SK-N-SH (cell line): ENCODE measurements at regions not wholly inside any gene's neighbourhood (a gene's known extent, or its start where the extent isn't known, plus 50 kb on each side); places are given as distances from the start of the nearest gene placed in this dataset.
"Not testable (repeated sequence)": the region's sequence is repeated elsewhere in the genome, so short reads cannot be mapped to it uniquely, and the experiment has no call there.

Experiments
- EP300 ChIP-seq, 2 experiments: IDR thresholded peaks; 2 replicates each; pipeline versions ENCODE4 v1.4.0 to v1.6.1; 2012; ENCODE audit warnings: borderline replicate concordance in 1 of 2, low read depth in 1 of 2, low read length in 1 of 2
- EZH2phosphoT487 ChIP-seq: fragments of 200-600 bp; sonication (generic); IDR thresholded peaks from 2 replicates; pipeline ENCODE4 v1.6.1; 2017; ENCODE audit warnings: low read depth, mixed run types, mild to moderate bottlenecking, antibody characterized with exemption, moderate library complexity, borderline replicate concordance
- GABPA ChIP-seq: IDR thresholded peaks from 2 replicates; pipeline ENCODE4 v1.4.0; 2012; ENCODE audit warnings: low read depth, mild to moderate bottlenecking
- MEF2A ChIP-seq: IDR thresholded peaks from 2 replicates; pipeline ENCODE4 v1.4.0; 2012; ENCODE audit warnings: low read depth, borderline replicate concordance
- POLR2AphosphoS5 ChIP-seq: IDR thresholded peaks from 2 replicates; pipeline ENCODE4 v1.6.1; 2012; ENCODE audit warnings: low read depth, low read length
- RAD21 ChIP-seq: IDR thresholded peaks from 2 replicates; pipeline ENCODE4 v1.6.1; 2012; ENCODE audit warnings: mild to moderate bottlenecking, low read length
- REST ChIP-seq: IDR thresholded peaks from 2 replicates; pipeline ENCODE4 v1.6.1; 2012; ENCODE audit warnings: mild to moderate bottlenecking, low read depth, low read length, moderate library complexity
- RFX5 ChIP-seq: IDR thresholded peaks from 2 replicates; pipeline ENCODE4 v1.6.1; 2012; ENCODE audit warnings: mild to moderate bottlenecking, improper control_type of control experiment, low read length
- SIN3A ChIP-seq: IDR thresholded peaks from 2 replicates; pipeline ENCODE4 v1.6.1; 2012; ENCODE audit warnings: low read depth, mild to moderate bottlenecking, low read length, moderate library complexity, borderline replicate concordance
- SMC3 ChIP-seq: IDR thresholded peaks from 2 replicates; pipeline ENCODE4 v1.6.1; 2012; ENCODE audit warnings: low read depth, low read length, improper control_type of control experiment
- TAF1 ChIP-seq: IDR thresholded peaks from 2 replicates; pipeline ENCODE4 v1.6.1; 2012; ENCODE audit warnings: low read depth, mild to moderate bottlenecking, low read length, moderate library complexity, borderline replicate concordance
- TEAD4 ChIP-seq: IDR thresholded peaks from 2 replicates; pipeline ENCODE4 v1.4.0; 2012; ENCODE audit warnings: mild to moderate bottlenecking, borderline replicate concordance; ENCODE audit not compliant: insufficient read depth
- TF ChIP-seq, protein P1 (sequence below): fragments of 200-600 bp; sonication (generic); IDR thresholded peaks from 2 replicates; pipeline ENCODE4 v1.6.1; 2017; ENCODE audit warnings: antibody characterized with exemption, mild to moderate bottlenecking, moderate library complexity

- TF ChIP-seq EZH2phosphoT487; SMC3; GABPA; RAD21; MEF2A; RFX5; EP300 (IDR thresholded peaks at IDR 0.05; ENCODE audit: borderline replicate concordance in 1 of 2, low read depth in 1 of 2, low read length in 1 of 2); TEAD4; POLR2AphosphoS5; REST; TAF1; SIN3A: not testable (repeated sequence)
- TF ChIP-seq, protein P1, sequence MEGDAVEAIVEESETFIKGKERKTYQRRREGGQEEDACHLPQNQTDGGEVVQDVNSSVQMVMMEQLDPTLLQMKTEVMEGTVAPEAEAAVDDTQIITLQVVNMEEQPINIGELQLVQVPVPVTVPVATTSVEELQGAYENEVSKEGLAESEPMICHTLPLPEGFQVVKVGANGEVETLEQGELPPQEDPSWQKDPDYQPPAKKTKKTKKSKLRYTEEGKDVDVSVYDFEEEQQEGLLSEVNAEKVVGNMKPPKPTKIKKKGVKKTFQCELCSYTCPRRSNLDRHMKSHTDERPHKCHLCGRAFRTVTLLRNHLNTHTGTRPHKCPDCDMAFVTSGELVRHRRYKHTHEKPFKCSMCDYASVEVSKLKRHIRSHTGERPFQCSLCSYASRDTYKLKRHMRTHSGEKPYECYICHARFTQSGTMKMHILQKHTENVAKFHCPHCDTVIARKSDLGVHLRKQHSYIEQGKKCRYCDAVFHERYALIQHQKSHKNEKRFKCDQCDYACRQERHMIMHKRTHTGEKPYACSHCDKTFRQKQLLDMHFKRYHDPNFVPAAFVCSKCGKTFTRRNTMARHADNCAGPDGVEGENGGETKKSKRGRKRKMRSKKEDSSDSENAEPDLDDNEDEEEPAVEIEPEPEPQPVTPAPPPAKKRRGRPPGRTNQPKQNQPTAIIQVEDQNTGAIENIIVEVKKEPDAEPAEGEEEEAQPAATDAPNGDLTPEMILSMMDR, result not testable (repeated sequence)
Observed at GRCh38 chr2:89171174-89171519, 479.7 kb downstream of the RPIA start.
